H1 (cell line): ENCODE measurements at regions not wholly inside any gene's neighbourhood (a gene's known extent, or its start where the extent isn't known, plus 50 kb on each side); places are given as distances from the start of the nearest gene placed in this dataset.

Experiments
- PHF8 ChIP-seq: fragments of 200-600 bp; sonication (generic); conservative IDR thresholded peaks from 2 replicates; pipeline ENCODE4 v1.7.1; 2012; ENCODE audit warnings: low read depth, mild to moderate bottlenecking, inconsistent platforms, low read length, moderate library complexity
- TF ChIP-seq, protein P1 (sequence below): IDR thresholded peaks from 2 replicates; pipeline ENCODE4 v1.6.1; 2012; ENCODE audit warnings: low read length, inconsistent platforms

DNA sequence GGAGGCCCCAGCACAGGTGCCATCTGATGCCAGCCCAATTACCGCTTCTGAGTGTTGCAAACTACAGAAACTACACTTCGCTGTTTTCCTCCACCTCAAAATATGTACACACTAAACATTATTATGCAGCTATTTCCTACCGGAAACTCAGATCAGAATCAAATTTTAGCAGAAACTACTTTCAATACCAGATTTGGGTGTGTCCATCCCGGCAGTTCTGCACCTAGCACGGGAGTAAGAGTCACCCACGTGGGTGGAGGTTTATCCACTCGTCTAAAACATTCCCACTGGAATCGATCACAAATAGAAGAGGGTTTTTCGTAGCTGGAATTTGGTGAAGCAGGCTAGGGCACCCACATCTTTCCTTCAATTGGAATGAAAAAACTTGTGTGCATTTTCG, 214.4 kb upstream of the PRKCQ start (continued):
- TF ChIP-seq, protein P1, sequence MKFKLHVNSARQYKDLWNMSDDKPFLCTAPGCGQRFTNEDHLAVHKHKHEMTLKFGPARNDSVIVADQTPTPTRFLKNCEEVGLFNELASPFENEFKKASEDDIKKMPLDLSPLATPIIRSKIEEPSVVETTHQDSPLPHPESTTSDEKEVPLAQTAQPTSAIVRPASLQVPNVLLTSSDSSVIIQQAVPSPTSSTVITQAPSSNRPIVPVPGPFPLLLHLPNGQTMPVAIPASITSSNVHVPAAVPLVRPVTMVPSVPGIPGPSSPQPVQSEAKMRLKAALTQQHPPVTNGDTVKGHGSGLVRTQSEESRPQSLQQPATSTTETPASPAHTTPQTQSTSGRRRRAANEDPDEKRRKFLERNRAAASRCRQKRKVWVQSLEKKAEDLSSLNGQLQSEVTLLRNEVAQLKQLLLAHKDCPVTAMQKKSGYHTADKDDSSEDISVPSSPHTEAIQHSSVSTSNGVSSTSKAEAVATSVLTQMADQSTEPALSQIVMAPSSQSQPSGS = no peak
- no peak for TF ChIP-seq PHF8
